ENCODE measurements at regions not wholly inside any gene's neighbourhood (a gene's known extent, or its start where the extent isn't known, plus 50 kb on each side); places are given as distances from the start of the nearest gene placed in this dataset.
"Not testable (repeated sequence)": the region's sequence is repeated elsewhere in the genome, so short reads cannot be mapped to it uniquely, and the experiment has no call there.

DNA sequence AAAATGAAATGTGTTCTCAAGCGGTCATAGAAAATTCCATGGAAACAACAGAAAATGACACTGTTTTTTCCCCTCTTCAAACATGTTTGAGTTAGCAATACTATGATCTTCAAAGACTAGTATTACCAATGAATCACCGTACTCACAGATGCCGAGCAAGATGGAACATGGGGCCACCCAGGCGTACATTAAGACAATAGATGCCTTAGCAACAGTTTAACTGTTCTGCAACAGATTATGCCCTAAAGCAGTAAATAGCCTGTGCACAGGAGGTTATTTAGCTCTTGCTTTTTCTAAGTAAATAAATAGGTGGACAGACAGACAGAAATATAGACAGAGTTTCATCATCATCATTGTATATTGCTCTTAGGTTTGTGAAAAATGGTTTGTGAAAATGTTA lies 284.0 kb upstream of the DEFB112 start:
- no peak for DNase-seq (ENCODE audit: low read depth in 2 of 2)

DNA sequence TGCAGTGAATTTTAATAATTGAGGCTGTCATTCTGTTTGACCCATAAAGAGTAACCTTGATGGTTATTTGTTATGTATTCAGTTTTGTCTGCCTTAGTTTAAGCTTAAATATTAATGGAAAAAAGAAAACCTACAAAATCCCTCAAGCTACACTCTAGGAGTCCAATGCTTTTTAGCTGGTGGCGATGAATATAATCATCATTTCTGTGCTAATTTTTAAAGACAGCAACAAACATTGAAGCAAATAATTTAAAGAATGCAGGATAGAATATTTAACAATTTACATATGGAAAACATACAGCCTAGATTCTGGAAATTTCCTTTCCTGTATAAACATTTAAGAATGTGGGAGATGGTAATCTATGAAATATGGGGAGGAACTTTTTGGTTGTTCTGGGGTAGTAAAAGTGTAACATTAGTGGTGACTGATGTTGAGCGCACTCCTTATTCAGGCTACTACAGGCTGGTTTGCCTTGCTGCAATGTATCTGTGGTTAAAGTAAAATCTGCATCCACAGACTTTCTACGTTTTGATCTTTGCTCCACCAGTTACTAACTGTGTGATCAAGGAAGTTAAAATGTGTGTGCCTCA lies 287.9 kb upstream of the DEFB112 start:
- DNase-seq (ENCODE audit: low read depth in 2 of 2) = no peak

DNA sequence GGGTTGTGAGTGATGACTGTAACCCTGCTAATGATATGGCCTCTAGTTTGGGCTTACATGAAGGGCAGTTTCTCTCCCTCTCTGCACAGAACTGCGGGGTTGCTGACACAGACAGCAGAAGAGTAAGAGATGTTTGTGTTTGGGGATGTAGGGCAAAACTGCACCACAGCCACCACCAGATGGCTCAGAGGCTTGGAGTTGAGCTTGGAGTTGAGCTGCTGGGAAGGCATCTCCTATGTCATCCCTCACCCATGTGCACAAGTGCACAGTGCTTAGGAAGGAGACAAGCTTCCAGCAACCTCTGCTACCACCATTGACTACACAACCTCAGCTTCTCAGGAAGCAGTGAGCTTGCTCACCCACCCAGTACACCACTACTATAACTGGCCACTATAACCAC lies 303.9 kb upstream of the DEFB112 start:
- no peak for DNase-seq (ENCODE audit: low read depth in 2 of 2)

DNA sequence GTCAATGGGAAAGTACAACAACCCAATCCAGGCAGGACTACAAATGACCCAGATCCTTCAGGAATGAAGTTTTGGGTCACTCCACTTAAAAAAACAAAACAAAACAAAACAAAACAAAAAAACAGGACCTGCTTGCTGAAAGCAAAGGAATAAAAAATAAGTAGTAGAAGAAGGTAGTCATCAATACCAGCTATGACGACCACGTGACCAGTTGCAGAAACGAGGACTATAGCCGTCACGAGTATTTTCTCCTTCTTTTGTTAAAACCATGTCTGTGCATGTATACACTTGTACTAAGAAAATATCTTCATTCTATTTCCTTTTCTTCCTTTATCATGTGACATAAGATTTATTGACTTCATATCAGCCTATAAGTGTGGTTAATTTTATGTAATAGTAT lies 308.4 kb upstream of the DEFB112 start:
- DNase-seq (ENCODE audit: low read depth in 2 of 2) = no peak

DNA sequence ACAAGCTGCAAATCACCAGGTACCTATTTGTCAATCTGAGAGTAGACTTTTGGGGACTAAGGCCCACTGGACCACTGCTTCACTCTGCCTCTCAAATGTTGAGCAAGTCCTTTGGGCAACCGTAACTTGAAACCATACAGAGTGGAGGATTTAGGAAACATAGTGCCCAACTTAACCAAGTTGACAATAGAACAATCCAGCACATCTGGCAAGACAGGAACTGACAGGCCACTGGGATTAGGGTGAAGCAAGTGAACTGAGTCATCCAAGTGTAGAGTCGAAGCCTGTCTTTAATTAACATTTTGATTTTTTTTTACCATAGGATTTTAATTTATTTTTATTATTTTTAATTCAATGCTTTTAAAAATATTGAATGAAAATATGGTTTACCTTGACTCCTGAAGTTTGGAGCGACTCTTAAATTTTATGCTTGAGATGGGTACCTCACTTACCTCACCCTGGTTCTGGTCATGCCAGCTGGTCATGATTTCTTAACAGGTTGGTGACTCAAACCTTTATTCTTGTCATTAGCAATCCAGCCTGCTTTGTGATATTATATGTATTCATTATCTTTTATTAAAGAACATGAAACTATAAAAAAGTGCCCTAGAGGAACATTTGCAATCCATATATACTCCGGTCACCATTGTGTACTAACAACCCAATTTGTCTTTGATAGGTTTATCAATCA lies 312.1 kb upstream of the DEFB112 start:
- DNase-seq (ENCODE audit: low read depth in 2 of 2) = peak; percentile 20 to 27

DNA sequence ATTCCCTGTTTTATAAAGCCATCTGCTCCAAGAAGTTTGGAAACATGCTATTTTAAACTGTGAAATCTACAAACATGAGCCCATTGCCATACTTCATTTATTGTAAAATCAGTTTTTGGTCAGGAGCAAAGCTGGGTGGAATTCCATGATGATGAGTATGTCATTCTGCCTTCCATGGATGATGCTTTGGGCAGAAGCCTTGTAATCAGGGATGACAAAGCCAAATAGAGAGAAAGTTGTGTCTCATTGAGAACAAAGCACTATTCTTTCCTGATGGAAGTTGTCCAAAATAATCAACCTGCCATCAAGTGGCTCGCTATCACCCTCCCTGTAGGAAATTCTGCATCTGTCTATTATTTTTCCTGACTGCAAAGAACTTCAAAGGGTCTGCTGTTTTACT lies 313.0 kb upstream of the DEFB112 start:
- DNase-seq (ENCODE audit: low read depth in 2 of 2) = no peak

DNA sequence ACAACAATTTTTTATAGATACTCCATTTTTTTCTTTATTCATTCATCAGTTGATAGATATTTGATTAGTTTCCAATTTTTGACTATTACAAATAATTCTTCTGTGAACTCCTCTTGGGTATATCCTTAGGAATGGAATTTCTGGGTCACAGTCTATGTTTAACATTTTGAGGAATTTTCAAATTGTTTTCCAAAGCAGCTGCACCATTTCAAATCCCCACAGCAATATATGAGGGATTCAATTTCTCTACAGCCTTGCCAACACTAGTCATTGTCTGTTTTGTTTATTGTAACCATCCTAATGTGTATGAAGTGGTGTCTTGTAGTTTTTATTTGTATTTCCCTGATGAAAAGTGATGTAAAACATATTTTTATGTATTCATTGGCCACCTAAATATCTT lies 320.3 kb upstream of the DEFB112 start:
- no peak for DNase-seq (ENCODE audit: low read depth in 2 of 2)

DNA sequence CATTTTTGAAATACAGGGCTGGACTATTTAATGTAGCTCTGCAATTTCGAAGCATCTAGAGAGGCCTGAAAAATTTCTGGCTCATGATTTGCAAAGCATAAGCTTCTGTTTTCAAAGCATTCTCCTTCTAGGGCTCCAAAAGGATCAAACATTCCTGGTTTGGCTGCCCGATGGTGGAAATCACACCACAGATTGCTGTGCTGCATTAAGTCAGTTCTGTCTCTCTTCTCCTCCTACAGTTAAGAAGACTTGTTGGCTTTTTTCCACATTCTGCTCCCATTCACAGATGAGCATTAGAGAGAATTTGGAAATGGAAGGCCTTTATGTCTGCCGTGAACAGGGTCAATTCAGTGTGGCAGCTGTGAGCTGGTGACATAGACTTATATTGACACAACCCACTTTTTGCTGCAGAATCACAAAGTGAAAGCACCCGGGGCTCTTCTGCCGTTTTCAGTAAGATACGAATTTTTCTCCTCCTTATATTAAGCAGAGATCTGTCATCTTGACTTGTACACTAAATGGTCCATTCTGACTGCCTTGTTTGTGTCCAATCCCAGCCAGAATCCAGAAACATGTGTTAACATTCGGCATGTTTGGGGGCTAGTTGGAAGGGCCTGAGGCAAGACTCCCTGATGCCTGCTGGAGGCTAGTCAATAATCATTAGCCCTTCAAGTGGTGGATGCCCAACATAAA lies 330.8 kb upstream of the DEFB112 start:
- no peak for DNase-seq (ENCODE audit: low read depth in 2 of 2)

DNA sequence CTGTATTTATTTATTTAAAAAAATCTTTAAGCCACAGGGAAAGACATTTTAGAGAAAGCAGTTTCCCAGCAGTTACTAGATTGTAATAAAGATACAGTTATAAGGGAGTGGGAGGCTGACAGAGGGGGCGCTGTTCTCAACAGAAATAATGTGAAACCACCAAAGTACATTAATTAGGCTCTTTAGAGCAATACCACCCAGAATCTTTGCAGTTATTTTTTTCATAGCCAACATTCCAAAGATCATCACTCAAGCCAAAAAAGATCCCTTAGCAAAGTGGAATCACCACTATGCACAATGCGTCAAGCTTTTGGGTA lies 331.3 kb upstream of the DEFB112 start:
- DNase-seq (ENCODE audit: low read depth in 2 of 2) = no peak

DNA sequence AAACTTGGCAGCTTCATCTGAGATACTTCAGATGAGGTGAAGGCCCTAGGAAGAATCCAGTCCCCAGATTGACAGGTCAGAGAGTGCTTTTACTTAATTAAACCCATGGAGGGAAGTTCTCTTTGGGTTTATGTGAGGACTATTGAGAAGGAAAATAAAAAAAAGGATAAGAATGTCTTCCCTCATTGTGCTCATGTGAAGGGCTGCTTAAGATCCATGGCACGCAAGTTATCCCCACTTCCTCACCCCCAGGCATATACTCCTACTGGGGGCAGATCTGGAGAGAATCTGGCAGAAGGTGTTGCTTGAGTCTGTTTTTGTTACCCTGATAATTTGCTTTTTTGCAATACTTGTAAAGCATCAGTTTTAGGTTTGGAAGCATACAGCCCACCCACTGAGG lies 322.9 kb upstream of the TFAP2D start:
- DNase-seq (ENCODE audit: low read depth in 2 of 2) = no peak

DNA sequence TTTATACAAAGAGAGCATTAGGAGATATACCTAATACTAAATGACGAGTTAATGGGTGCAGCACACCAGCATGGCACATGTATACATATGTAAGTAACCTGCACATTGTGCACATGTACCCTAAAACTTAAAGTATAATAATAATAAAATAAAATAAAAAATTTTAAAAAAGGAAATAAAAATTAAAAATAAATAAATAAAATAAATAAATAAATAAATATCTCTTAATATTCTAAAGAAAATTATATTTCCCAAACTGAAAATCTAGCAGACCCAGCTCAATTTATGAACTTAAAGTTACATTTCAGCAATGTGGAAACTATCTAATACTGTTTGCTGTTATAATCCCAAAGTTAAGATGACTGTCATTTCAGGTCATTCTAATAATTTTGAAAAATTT lies 319.2 kb upstream of the TFAP2D start:
- not testable (repeated sequence) for DNase-seq (ENCODE audit: low read depth in 2 of 2)

DNA sequence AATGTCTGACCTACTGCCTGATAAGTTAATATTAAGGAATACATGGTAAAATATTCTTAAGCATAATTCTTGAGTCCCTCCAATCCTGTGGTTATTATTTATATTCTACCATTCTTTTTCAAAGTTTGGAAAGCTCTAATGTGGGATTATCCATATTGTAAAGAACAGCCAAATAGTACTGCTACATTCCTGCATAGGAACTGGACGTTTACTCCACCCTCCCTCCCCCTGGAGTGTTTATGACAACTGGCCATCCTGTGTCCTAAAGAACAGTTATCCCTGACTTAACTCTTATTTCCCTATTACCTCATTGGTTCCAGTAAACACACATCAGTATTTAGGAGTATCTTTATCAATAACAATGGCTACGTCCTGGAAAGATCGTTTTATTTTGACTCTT lies 308.7 kb upstream of the TFAP2D start:
- no peak for DNase-seq (ENCODE audit: low read depth in 2 of 2)

DNA sequence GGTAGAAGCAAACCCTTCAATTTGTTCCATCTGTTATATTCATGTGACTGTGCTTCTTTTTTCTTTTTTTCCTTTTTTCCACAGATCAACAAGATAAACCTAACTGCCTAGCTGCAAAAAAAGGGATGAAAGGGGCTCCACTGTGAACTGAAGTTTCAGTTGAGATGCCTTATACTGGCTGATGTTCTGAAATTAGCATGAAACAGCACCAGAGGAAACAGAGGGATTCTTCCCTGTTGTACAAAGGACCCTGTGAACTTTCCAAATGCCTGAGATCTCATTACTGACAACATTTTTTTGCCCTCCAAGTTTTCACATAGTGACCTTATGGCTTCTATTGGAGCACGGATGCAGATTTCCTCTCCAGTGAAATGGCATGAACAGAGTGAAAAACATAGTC lies 302.7 kb upstream of the TFAP2D start:
- DNase-seq (ENCODE audit: low read depth in 2 of 2) = no peak

DNA sequence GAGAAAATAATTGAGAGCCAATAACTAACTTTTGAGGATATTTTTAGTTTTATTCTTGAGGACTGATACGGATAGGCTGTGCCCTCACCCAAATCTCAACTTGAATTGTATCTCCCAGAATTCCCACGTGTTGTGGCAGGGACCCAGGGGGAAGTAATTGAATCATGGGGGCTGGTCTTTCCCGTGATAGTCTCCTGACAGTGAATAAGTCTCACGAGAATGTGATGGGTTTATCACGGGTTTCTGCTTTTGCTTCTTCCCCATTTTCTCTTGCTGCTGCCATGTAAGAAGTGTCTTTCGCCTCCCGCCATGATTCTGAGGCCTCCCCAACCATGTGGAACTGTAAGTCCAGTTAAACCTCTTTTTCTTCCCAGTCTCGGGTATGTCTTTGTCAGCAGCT lies 292.3 kb upstream of the TFAP2D start:
- not testable (repeated sequence) for DNase-seq (ENCODE audit: low read depth in 2 of 2)

DNA sequence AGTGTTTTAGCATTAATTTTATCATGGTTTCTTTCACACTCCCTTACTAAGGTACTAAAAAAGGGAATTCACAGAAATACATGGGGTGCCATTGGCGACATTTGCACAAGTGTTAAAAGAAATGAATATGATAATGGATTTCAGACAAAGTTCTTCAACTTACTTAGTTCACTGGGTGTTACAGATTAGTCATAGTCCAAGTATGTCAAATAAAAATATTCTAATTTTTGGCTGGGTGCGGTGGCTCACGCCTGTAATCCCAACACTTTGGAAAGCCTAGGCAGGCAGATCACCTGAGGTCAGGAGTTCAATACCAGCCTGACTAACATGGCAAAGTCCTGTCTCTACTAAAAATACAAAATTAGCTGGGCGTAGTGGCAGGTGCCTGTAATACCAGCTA lies 286.1 kb upstream of the TFAP2D start:
- DNase-seq (ENCODE audit: low read depth in 2 of 2) = no peak

DNA sequence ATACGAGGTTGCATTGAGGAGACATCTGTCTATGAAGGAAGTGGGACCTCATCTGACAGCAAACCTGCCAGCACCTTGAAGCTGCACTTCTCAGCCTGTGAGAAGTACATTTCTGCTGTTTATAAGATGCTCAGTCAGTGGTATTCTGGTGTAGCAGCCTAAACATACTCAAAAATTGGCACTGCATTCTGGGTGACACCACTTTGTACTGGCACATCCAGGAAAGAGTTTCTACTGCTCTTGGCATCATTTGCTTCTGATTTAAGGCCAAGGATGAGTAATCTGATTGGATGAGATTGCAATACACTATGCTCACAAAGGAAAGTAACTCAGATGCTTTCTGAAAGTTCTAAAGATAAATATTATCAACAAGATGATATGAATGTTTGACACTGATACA lies 275.4 kb upstream of the TFAP2D start:
- no peak for DNase-seq (ENCODE audit: low read depth in 2 of 2)

DNA sequence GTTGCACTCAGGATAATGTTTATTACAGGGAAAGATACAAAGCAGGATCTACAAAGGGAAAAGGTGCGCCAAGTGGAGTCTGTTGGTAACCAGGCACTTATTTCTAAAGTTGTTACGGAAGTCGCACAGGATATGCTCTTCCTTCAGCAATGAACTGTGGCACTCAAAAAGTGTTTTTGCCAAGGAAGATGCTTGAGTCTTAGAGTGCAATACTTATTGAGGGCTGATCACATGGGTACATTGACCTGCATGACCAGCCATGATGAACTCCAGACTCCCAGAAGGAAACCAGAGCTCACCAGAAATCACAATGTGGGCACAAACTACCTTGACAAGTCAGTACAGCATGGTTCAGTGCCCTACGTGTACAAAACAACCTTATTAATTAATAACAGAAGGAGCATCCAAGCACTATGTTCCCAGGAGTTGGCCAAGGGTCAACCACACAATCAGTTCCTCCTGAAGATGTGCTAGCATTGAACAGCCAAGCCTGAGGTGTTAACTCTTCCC lies 270.7 kb upstream of the TFAP2D start:
- no peak for DNase-seq (ENCODE audit: low read depth in 2 of 2)

DNA sequence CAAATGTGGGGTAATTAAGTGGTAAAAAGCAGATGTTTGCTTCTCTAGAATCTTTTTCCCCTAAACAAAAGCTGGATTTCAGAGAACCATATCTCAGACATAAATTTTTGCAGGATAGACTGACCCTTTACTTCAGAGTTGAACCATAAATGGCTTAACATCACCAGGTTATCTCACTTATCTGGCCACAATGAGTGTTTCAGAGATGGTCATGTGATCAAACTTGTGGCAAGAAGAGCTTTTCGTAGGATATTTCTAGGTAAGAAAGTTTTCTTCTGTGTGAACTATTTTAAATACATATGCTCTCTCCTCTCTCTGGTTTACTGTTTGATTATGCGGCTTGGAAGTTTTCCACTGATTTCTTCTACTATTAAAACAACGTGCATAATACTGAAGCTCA lies 270.2 kb upstream of the TFAP2D start:
- DNase-seq (ENCODE audit: low read depth in 2 of 2) = no peak

DNA sequence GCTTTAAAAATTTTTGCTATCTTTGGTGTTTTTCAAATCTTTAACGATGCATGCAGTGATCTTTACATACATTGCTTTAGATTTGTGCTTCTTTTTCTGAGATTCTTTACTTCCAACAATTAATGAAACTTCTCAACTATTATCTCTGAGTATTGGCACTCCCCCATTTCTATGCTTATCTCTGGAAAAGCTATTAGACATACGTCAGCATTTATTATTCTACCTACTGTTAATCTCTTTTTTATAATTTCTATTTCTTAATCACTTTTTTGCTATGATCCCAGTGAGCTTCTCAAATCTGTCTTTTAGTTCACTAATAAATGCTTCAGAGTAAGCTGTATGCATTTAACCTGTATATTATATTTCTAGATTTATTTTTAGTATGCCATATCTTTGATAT lies 264.2 kb upstream of the TFAP2D start:
- DNase-seq (ENCODE audit: low read depth in 2 of 2) = no peak

DNA sequence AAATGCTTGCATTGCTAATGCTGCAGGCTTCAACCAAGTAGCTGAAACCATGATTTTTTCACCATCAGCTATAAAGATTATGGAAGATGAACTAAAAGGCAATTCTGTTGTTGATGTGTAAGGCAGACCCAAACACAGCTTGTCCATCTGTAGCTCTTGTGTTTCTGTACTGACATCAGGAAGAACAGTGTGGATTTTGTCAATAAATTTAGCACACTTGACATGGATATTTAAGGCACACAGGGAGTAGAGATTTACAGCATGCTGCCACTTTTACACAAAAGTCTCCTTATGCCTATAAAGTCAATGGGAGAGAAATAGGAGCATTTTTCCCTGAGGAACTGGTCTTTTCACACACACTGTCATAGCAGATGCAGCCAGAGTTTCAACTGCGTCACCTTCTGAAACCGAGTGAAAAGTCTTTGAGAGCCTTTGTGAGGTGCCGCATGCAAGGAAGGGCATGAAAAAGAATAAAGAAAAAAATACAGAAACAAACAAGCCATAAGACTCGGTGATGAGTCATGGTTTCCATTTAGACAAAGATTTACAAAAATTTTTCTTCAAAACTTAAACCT lies 261.4 kb upstream of the TFAP2D start:
- DNase-seq (ENCODE audit: low read depth in 2 of 2) = no peak

DNA sequence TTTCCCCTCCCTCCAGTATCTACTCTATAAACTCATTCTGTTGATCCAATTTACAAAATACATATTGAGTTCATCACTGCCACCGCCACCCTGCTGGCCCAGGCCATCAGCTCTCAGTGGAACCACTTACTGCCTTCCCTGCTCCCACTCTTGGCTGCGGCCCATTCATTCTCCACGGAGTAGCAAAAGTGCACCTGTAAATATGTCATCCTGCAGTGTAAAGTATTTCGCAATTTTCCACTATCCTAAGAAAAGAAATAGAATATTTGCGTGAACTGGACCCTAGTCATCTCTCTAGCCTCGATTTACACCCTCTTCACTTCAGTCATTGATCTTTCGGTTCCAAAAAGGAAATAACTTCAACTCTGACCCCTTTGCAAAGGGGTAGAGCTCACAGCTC lies 258.3 kb upstream of the TFAP2D start:
- no peak for DNase-seq (ENCODE audit: low read depth in 2 of 2)

DNA sequence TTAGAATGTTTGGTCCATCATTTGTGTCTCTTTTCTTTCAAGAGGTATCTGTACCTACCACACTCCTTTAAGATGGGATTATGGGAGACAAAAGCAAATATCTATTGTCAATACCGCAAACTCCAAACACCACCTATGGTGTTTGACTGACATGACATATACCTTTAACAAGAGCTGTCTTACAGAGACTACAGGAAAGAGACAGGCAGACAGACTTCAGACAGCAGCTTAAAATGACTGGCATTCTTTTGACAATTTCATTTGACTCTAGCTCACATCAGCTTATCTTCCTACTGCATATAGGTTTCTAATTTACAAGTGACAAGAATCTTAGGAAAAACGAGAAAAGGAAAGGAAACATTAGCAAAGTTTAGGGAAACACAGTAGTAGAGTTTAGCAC lies 256.0 kb upstream of the TFAP2D start:
- no peak for DNase-seq (ENCODE audit: low read depth in 2 of 2)

DNA sequence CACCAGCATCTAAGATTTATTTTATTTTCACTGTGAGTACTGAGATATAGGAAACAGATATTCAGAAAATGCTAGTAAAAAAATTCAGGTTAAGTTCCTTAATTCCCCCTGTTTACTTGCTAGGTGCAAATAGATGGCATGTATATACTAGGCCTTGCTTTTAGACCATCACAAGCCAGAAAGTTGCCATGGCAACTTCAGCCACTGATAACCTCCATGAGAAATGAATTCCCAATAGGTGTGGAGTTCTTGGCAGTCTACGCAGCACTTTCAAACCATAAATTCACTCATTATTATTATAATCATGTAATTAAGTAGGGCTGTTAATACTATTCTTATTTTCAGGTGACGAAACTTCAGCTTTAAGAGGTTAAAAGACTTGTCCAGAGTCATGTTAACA lies 251.6 kb upstream of the TFAP2D start:
- no peak for DNase-seq (ENCODE audit: low read depth in 2 of 2)
